Spleen (tissue), 7 donors: ENCODE measurements at regions not wholly inside any gene's neighbourhood (a gene's known extent, or its start where the extent isn't known, plus 50 kb on each side); places are given as distances from the start of the nearest gene placed in this dataset.

Experiments used
- POLR2A ChIP-seq, 3 donors: fragments of 450-650 bp; IDR thresholded peaks; one replicate each; pipeline ENCODE4 v1.5.1; 2017; ENCODE audit warnings: antibody characterized with exemption in 3 of 3, mild to moderate bottlenecking in 1 of 3
- TF ChIP-seq, protein P1 (sequence below), 11 experiments: fragments of 200-600 bp in 7 of 11; fragments of 450-650 bp in 4 of 11; sonication (generic) in 4 of 11; IDR thresholded peaks in 8 of 11; conservative IDR thresholded peaks in 3 of 11; 1 replicate in 7 of 11; 2 replicates in 4 of 11; pipeline versions ENCODE4 v1.4.0 to v1.8.0; 2016 to 2021; ENCODE audit warnings: antibody characterized with exemption in 11 of 11, inconsistent platforms in 4 of 11, mild to moderate bottlenecking in 1 of 11
- donor health status: DM: no; HTN: no; CAD: no; lungs with moderate emphysema.
- donor health status: DM: no; HTN: no; CAD: no.
- donor health status: DM: no; HTN: no; CAD: no.

DNA sequence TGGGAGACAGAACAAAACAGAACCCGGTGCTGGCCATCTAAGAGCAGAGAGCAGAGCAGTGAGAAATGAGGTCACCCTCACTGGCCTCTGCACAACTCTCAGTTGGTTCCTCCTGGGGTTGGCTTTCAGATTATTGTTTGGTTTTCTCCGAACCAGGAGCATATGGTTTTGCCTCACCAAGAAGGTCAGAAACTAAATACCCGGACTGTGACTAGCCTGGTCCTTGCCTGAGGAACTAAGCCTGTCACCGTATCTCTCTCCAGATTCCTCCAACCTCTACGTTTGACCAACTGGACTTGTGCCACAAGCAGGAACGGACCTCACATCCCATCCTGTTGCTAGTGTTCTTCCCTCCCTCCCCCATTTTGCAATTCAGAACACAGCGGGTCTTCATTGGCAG is 450.4 kb upstream of the JARID2 start:
- no peak for TF ChIP-seq POLR2A (IDR thresholded peaks at IDR 0.05)
- TF ChIP-seq, protein P1, sequence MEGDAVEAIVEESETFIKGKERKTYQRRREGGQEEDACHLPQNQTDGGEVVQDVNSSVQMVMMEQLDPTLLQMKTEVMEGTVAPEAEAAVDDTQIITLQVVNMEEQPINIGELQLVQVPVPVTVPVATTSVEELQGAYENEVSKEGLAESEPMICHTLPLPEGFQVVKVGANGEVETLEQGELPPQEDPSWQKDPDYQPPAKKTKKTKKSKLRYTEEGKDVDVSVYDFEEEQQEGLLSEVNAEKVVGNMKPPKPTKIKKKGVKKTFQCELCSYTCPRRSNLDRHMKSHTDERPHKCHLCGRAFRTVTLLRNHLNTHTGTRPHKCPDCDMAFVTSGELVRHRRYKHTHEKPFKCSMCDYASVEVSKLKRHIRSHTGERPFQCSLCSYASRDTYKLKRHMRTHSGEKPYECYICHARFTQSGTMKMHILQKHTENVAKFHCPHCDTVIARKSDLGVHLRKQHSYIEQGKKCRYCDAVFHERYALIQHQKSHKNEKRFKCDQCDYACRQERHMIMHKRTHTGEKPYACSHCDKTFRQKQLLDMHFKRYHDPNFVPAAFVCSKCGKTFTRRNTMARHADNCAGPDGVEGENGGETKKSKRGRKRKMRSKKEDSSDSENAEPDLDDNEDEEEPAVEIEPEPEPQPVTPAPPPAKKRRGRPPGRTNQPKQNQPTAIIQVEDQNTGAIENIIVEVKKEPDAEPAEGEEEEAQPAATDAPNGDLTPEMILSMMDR (IDR thresholded peaks at IDR 0.05 in 8 of 11, conservative IDR thresholded peaks at IDR 0.05 in 3 of 11) = no peak
